Thyroid gland (tissue), 4 donors: ENCODE measurements at regions not wholly inside any gene's neighbourhood (a gene's known extent, or its start where the extent isn't known, plus 50 kb on each side); places are given as distances from the start of the nearest gene placed in this dataset.

Experiments
- DNase-seq, 2 donors: peaks; one replicate each; pipeline ENCODE4 v3.0.0-alpha.2; 2019
- H3K27ac ChIP-seq, 3 donors: fragments of 200-600 bp; sonication (generic); 1 replicate in 2 of 3; 2 replicates in 1 of 3; pipeline ENCODE4 v1.5.1; 2016 to 2019; ENCODE audit warnings: mild to moderate bottlenecking in 1 of 3, moderate library complexity in 1 of 3
- H3K27me3 ChIP-seq: fragments of 200-600 bp; sonication (generic); one replicate; pipeline ENCODE4 v1.5.1; 2019
- H3K36me3 ChIP-seq, 2 donors: fragments of 200-600 bp; sonication (generic); one replicate each; pipeline ENCODE4 v1.5.1; 2016 to 2019
- H3K4me1 ChIP-seq, 2 donors: fragments of 200-600 bp; sonication (generic); one replicate each; pipeline ENCODE4 v1.5.1; 2017 to 2019
- H3K4me3 ChIP-seq, 3 donors: fragments of 200-600 bp; sonication (generic); replicated peaks in 1 of 3; 1 replicate in 2 of 3; 2 replicates in 1 of 3; pipeline ENCODE4 v1.5.1; 2016; ENCODE audit warnings: mild to moderate bottlenecking in 1 of 3
- H3K9me3 ChIP-seq: fragments of 200-600 bp; sonication (generic); one replicate; pipeline ENCODE4 v1.5.1; 2017
- CTCF ChIP-seq, 6 experiments: fragments of 200-600 bp in 3 of 6; fragments of 450-650 bp in 3 of 6; sonication (generic) in 3 of 6; IDR thresholded peaks; one replicate each; pipeline ENCODE4 v1.5.1; 2016 to 2019; ENCODE audit warnings: antibody characterized with exemption in 6 of 6, mild to moderate bottlenecking in 2 of 6, inconsistent platforms in 1 of 6, moderate library complexity in 1 of 6
- POLR2A ChIP-seq, 2 donors: fragments of 450-650 bp; IDR thresholded peaks; one replicate each; pipeline ENCODE4 v1.6.1; 2017; ENCODE audit warnings: antibody characterized with exemption in 2 of 2, mild to moderate bottlenecking in 2 of 2, moderate library complexity in 1 of 2
- WGBS, 2 donors: methylation state at CpG; one replicate each; pipeline ENCODE4 v1.1.5; 2017; 5-methylcytosine and 5-hydroxymethylcytosine counted together
- intact Hi-C: fragments of 100-400 bp; cut with DNase I; formaldehyde crosslinking; loops from one replicate; pipeline ENCODE4 v1.15.1; 2023

GRCh38 chr1:177490036-177490639 is 319.4 kb downstream of the BRINP2 start:
- no peak for DNase-seq
- no peak overlapping the region for H3K27ac ChIP-seq
- H3K27me3 ChIP-seq, result no peaks in the 10 kb centered on the region
- no peaks in the 10 kb centered on the region for H3K9me3 ChIP-seq
- H3K4me3 ChIP-seq, result no peak overlapping the region
- H3K4me1 ChIP-seq, result no peaks in the 10 kb centered on the region
- H3K36me3 ChIP-seq, result no peaks in the 10 kb centered on the region
- WGBS, 2 donors, result 81 to 82% methylated on average over 6 of the region's 6 CpGs
- intact Hi-C loops, result no loop called here
- TF ChIP-seq POLR2A (IDR thresholded peaks at IDR 0.05) (no peak), CTCF (IDR thresholded peaks at IDR 0.05) (no peak)

- 62 to 80% methylated on average over 2 of the region's 2 CpGs for WGBS, 2 donors
- H3K27me3 ChIP-seq, result no peaks in the 10 kb centered on the region
- no peaks in the 10 kb centered on the region for H3K4me1 ChIP-seq
- no peaks in the 10 kb centered on the region for H3K36me3 ChIP-seq
- no peak overlapping the region for H3K27ac ChIP-seq
- H3K9me3 ChIP-seq, result no peaks in the 10 kb centered on the region
- intact Hi-C loops, result no loop called here
- DNase-seq, result no peak
- TF ChIP-seq POLR2A (IDR thresholded peaks at IDR 0.05) (no peak), CTCF (IDR thresholded peaks at IDR 0.05) (no peak)
- no peak overlapping the region for H3K4me3 ChIP-seq
Measured at GRCh38 chr1:177488722-177489121, 318.0 kb downstream of the BRINP2 start.

- intact Hi-C loops, result no loop called here
Measured at GRCh38 chr1:177487481-177487880, 316.7 kb downstream of the BRINP2 start.

GRCh38 chr1:177480741-177481305 is 310.1 kb downstream of the BRINP2 start:
- no peaks in the 10 kb centered on the region for H3K4me1 ChIP-seq
- no peak for DNase-seq
- 90 to 92% methylated on average over 6 of the region's 6 CpGs for WGBS, 2 donors
- no peak for TF ChIP-seq CTCF (IDR thresholded peaks at IDR 0.05)
- TF ChIP-seq POLR2A (IDR thresholded peaks at IDR 0.05), result no peak
- H3K4me3 ChIP-seq, result no peak overlapping the region
- no peaks in the 10 kb centered on the region for H3K9me3 ChIP-seq
- no peaks in the 10 kb centered on the region for H3K27me3 ChIP-seq
- H3K36me3 ChIP-seq, result no peaks in the 10 kb centered on the region
- H3K27ac ChIP-seq, result no peak overlapping the region
- intact Hi-C loops, result no loop called here

More at GRCh38 chr1:177487481-177487880, 316.7 kb downstream of the BRINP2 start:
- H3K9me3 ChIP-seq, result no peaks in the 10 kb centered on the region
- no peak overlapping the region for H3K4me3 ChIP-seq
- no peaks in the 10 kb centered on the region for H3K27me3 ChIP-seq
- H3K4me1 ChIP-seq, result no peaks in the 10 kb centered on the region
- DNase-seq, result no peak
- no peak for TF ChIP-seq CTCF (IDR thresholded peaks at IDR 0.05)
- no peak for TF ChIP-seq POLR2A (IDR thresholded peaks at IDR 0.05)
- no peaks in the 10 kb centered on the region for H3K36me3 ChIP-seq
- WGBS, 2 donors, result 33 to 56% methylated on average over 1 of the region's 1 CpG
- H3K27ac ChIP-seq, result no peak overlapping the region

GRCh38 chr1:177479600-177479999 is 308.8 kb downstream of the BRINP2 start:
- no peak for TF ChIP-seq POLR2A (IDR thresholded peaks at IDR 0.05)
- no peak for TF ChIP-seq CTCF (IDR thresholded peaks at IDR 0.05)
- Histone ChIP-seq H3K4me1 (no peaks in the 10 kb centered on the region), H3K27ac (no peak overlapping the region), H3K9me3 (no peaks in the 10 kb centered on the region), H3K36me3 (no peaks in the 10 kb centered on the region), H3K4me3 (no peak overlapping the region), H3K27me3 (no peaks in the 10 kb centered on the region)
- WGBS, 2 donors, result 73 to 84% methylated on average over 7 of the region's 7 CpGs
- intact Hi-C loops, result no loop called here
- no peak for DNase-seq
